ENCODE measurements at regions not wholly inside any gene's neighbourhood (a gene's known extent, or its start where the extent isn't known, plus 50 kb on each side); places are given as distances from the start of the nearest gene placed in this dataset.

DNA sequence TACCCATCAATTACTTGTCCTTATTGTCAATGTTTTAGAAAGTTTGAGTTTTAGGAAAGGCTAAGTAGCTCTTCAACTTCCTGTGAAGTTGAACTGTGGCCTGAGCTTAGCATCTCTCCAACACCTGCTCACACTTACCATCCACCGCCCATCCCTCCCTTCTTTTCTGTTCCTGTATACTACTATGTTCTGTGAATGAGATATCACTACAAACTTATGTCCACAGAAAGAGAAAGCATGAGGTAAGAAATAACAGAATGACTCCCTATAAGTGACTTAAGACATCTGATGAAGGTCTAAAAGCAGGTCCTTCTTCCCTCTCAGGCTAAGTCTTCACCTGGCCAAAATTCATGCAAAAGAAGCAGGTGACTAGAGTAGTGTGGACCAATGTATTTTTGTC is 246.3 kb upstream of the PREP start:
- TF ChIP-seq, protein P1, sequence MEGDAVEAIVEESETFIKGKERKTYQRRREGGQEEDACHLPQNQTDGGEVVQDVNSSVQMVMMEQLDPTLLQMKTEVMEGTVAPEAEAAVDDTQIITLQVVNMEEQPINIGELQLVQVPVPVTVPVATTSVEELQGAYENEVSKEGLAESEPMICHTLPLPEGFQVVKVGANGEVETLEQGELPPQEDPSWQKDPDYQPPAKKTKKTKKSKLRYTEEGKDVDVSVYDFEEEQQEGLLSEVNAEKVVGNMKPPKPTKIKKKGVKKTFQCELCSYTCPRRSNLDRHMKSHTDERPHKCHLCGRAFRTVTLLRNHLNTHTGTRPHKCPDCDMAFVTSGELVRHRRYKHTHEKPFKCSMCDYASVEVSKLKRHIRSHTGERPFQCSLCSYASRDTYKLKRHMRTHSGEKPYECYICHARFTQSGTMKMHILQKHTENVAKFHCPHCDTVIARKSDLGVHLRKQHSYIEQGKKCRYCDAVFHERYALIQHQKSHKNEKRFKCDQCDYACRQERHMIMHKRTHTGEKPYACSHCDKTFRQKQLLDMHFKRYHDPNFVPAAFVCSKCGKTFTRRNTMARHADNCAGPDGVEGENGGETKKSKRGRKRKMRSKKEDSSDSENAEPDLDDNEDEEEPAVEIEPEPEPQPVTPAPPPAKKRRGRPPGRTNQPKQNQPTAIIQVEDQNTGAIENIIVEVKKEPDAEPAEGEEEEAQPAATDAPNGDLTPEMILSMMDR (IDR thresholded peaks at IDR 0.05): no peak
- TF ChIP-seq POLR2A (IDR thresholded peaks at IDR 0.05): no peak
